Breast epithelium (tissue), 3 donors: ENCODE measurements at regions not wholly inside any gene's neighbourhood (a gene's known extent, or its start where the extent isn't known, plus 50 kb on each side); places are given as distances from the start of the nearest gene placed in this dataset.

ENCODE experiments used
- POLR2A ChIP-seq: fragments of 450-650 bp; IDR thresholded peaks from one replicate; pipeline ENCODE4 v1.6.1; 2016; ENCODE audit warnings: antibody characterized with exemption, mild to moderate bottlenecking, moderate library complexity
- TF ChIP-seq, protein P1 (sequence below), 3 donors: fragments of 450-650 bp; IDR thresholded peaks; one replicate each; pipeline ENCODE4 v1.5.1; 2016 to 2017; ENCODE audit warnings: antibody characterized with exemption in 3 of 3, mild to moderate bottlenecking in 3 of 3, moderate library complexity in 3 of 3

GRCh38 chr16:76176616-76177015 lies 100.6 kb upstream of the CNTNAP4 start:
- no peak for TF ChIP-seq POLR2A
- TF ChIP-seq, protein P1, sequence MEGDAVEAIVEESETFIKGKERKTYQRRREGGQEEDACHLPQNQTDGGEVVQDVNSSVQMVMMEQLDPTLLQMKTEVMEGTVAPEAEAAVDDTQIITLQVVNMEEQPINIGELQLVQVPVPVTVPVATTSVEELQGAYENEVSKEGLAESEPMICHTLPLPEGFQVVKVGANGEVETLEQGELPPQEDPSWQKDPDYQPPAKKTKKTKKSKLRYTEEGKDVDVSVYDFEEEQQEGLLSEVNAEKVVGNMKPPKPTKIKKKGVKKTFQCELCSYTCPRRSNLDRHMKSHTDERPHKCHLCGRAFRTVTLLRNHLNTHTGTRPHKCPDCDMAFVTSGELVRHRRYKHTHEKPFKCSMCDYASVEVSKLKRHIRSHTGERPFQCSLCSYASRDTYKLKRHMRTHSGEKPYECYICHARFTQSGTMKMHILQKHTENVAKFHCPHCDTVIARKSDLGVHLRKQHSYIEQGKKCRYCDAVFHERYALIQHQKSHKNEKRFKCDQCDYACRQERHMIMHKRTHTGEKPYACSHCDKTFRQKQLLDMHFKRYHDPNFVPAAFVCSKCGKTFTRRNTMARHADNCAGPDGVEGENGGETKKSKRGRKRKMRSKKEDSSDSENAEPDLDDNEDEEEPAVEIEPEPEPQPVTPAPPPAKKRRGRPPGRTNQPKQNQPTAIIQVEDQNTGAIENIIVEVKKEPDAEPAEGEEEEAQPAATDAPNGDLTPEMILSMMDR (IDR thresholded peaks at IDR 0.05), result no peak
